K562 (cell line): ENCODE measurements at regions not wholly inside any gene's neighbourhood (a gene's known extent, or its start where the extent isn't known, plus 50 kb on each side); places are given as distances from the start of the nearest gene placed in this dataset.

ENCODE experiments used
- ATAC-seq: fragments of 200-7000 bp; cut with Tn5 transposase; 3 replicates; pipeline ENCODE4 v1.9.1; 2020; ENCODE audit warnings: moderate library complexity
- BruUV-seq: library from RNA; stranded (reverse); fragments of 400-500 nt; replicated peaks from 2 replicates; lab custom pipeline; 2021; lab: Mats Ljungman, UMichigan
- CTCF ChIA-PET: fragments of 300-600 bp; formaldehyde crosslinking; extraction: SDS; loops from one replicate; lab custom pipeline; 2021; ENCODE audit warnings: low intra/inter-chr PET ratio; lab: Yijun Ruan, JAX
- POLR2A ChIA-PET: fragments of 300-600, 350-650 bp; sonication (Branson Sonifier 250); formaldehyde crosslinking; extraction: SDS; loops from one replicate; lab custom pipeline; 2021; ENCODE audit warnings: antibody characterized with exemption, inconsistent platforms; lab: Yijun Ruan, JAX
- DNase-seq, 4 experiments: peaks; one replicate each; pipeline versions ENCODE4 v3.0.0 to v3.0.0-alpha.2; 2011 to 2018; ENCODE audit warnings: low spot score in 3 of 4, mixed read lengths in 3 of 4; ENCODE audit errors: extremely low read depth in 1 of 4
- FAIRE-seq: peaks from 2 replicates; lab custom pipeline; 2011; peaks lifted over from hg19 to GRCh38; lab: Jason Lieb, UNC
- H2AFZ ChIP-seq: 2 replicates; pipeline ENCODE4 v1.6.0; 2011; ENCODE audit warnings: low read depth, low read length, control low read depth, inconsistent platforms
- H3K27ac ChIP-seq: fragments of 200-600 bp; 3 replicates; pipeline ENCODE4 v1.8.0; 2011; ENCODE audit warnings: low read depth, mild to moderate bottlenecking, control low read depth, inconsistent platforms, low read length, moderate library complexity, mixed read lengths; ENCODE audit errors: extremely low read depth
- H3K27me3 ChIP-seq, 2 experiments: fragments of 300-600 bp in 1 of 2; 2 replicates in 1 of 2; 3 replicates in 1 of 2; pipeline versions ENCODE4 v1.6.0 to v1.8.0; 2011; ENCODE audit warnings: inconsistent platforms in 2 of 2, low read length in 2 of 2, mild to moderate bottlenecking in 1 of 2, mixed read lengths in 1 of 2, moderate library complexity in 1 of 2; ENCODE audit not compliant: control insufficient read depth in 2 of 2, insufficient read depth in 2 of 2
- H3K36me3 ChIP-seq: fragments of 300-600 bp; 3 replicates; pipeline ENCODE4 v1.8.0; 2011; ENCODE audit warnings: mild to moderate bottlenecking, low read length, inconsistent platforms; ENCODE audit not compliant: control insufficient read depth, insufficient read depth
- H3K4me1 ChIP-seq, 2 experiments: fragments of 200-600 bp in 1 of 2; replicated peaks in 1 of 2; 2 replicates in 1 of 2; 3 replicates in 1 of 2; pipeline versions ENCODE4 v1.5.1 to v1.8.0; 2011; ENCODE audit warnings: inconsistent platforms in 2 of 2, low read length in 2 of 2, mild to moderate bottlenecking in 1 of 2, mixed read lengths in 1 of 2, moderate library complexity in 1 of 2; ENCODE audit not compliant: control insufficient read depth in 2 of 2, insufficient read depth in 2 of 2
- H3K4me2 ChIP-seq: 2 replicates; pipeline ENCODE4 v1.6.1; 2011; ENCODE audit warnings: low read length, control low read depth, inconsistent platforms, mixed read lengths; ENCODE audit not compliant: insufficient read depth
- H3K4me3 ChIP-seq: fragments of 200-600 bp; sonication (generic), shearing (Covaris generic); 2 replicates; pipeline ENCODE4 v1.5.1; 2016; ENCODE audit warnings: control low read depth, inconsistent platforms
- H3K79me2 ChIP-seq: fragments of 200-600 bp; 3 replicates; pipeline ENCODE4 v1.8.0; 2011; ENCODE audit warnings: low read length, inconsistent platforms; ENCODE audit not compliant: control insufficient read depth, insufficient read depth
- H3K9ac ChIP-seq, 2 experiments: 2 replicates each; pipeline versions ENCODE4 v1.6.0 to v1.6.1; 2011; ENCODE audit warnings: low read depth in 2 of 2, low read length in 2 of 2, control low read depth in 1 of 2, inconsistent platforms in 1 of 2, mild to moderate bottlenecking in 1 of 2, mixed read lengths in 1 of 2; ENCODE audit not compliant: insufficient read depth in 1 of 2
- H3K9me1 ChIP-seq: one replicate; pipeline ENCODE4 v1.6.0; 2011; ENCODE audit warnings: inconsistent platforms, mild to moderate bottlenecking, low read length, moderate library complexity; ENCODE audit not compliant: control insufficient read depth, insufficient read depth
- H3K9me3 ChIP-seq: replicated peaks from 2 replicates; pipeline ENCODE4 v1.5.1; 2011; ENCODE audit warnings: low read depth, low read length, inconsistent platforms; ENCODE audit not compliant: control insufficient read depth, insufficient read depth
- H4K20me1 ChIP-seq: replicated peaks from 2 replicates; pipeline ENCODE4 v1.6.1; 2011; ENCODE audit warnings: low read length, inconsistent platforms, mixed read lengths; ENCODE audit not compliant: control insufficient read depth, insufficient read depth
- CREB3L1 ChIP-seq: fragments of 450-650 bp; IDR thresholded peaks from 2 replicates; pipeline ENCODE4 v1.6.1; 2014; ENCODE audit warnings: low read depth, mild to moderate bottlenecking, moderate library complexity, borderline replicate concordance
- DEAF1 ChIP-seq: fragments of 450-650 bp; formaldehyde crosslinking; IDR thresholded peaks from 2 replicates; pipeline ENCODE4 v1.4.0; 2020; ENCODE audit warnings: mild to moderate bottlenecking, moderate library complexity
- FOXM1 ChIP-seq, 2 experiments: fragments of 450-650 bp in 1 of 2; sonication (generic) in 1 of 2; formaldehyde crosslinking in 1 of 2; IDR thresholded peaks; 2 replicates each; pipeline versions ENCODE4 v1.6.1 to v1.9.0; 2017 to 2022; ENCODE audit warnings: low read depth in 2 of 2, mild to moderate bottlenecking in 2 of 2, missing genetic modification reagents in 1 of 2, moderate library complexity in 1 of 2
- HMBOX1 ChIP-seq: sonication (generic); IDR thresholded peaks from 2 replicates; pipeline ENCODE4 v1.6.1; 2016
- L3MBTL2 ChIP-seq: fragments of 450-650 bp; IDR thresholded peaks from 2 replicates; pipeline ENCODE4 v1.6.1; 2016; ENCODE audit warnings: mild to moderate bottlenecking, moderate library complexity
- TBL1XR1 ChIP-seq, 2 experiments: IDR thresholded peaks; 2 replicates each; pipeline ENCODE4 v1.6.1; 2012; ENCODE audit warnings: improper control_type of control experiment in 2 of 2, low read length in 2 of 2, mild to moderate bottlenecking in 1 of 2
- TSC22D4 ChIP-seq: fragments of 450-650 bp; IDR thresholded peaks from 2 replicates; pipeline ENCODE4 v1.6.1; 2016; ENCODE audit warnings: missing genetic modification characterization, missing biosample characterization, control low read depth
- ZNF780A ChIP-seq: fragments of 250-450 bp; sonication (Bioruptor Pico); IDR thresholded peaks from 2 replicates; pipeline ENCODE4 v1.5.0; 2021; ENCODE audit warnings: mild to moderate bottlenecking
- WGBS: fragments of 100-300 bp; shearing (Covaris generic); methylation state at CpG from one replicate; pipeline ENCODE4 v1.1.6; 2016; ENCODE audit warnings: low coverage, mixed read lengths; ENCODE audit not compliant: insufficient coverage; ENCODE audit errors: missing lambda C conversion rate; 5-methylcytosine and 5-hydroxymethylcytosine counted together
- in situ Hi-C: fragments of 300-500 bp; cut with MboI; formaldehyde crosslinking; loops from 4 replicates; pipeline ENCODE4 v1.15.0; 2018; ENCODE audit warnings: inconsistent platforms, mixed read lengths
- intact Hi-C: fragments of 100-400 bp; cut with micrococcal nuclease; formaldehyde crosslinking; loops from 2 replicates; pipeline ENCODE4 v1.14.2; 2022
- TF ChIP-seq, protein P1 (sequence below): sonication (generic); formaldehyde crosslinking; IDR thresholded peaks from 2 replicates; pipeline ENCODE4 v1.8.0; 2022; ENCODE audit warnings: missing genetic modification reagents, mild to moderate bottlenecking, moderate library complexity, borderline replicate concordance

GRCh38 chr2:47650001-47650535, 79.3 kb upstream of the KCNK12 start:
- DNase-seq (no peak), FAIRE-seq (no peak), ATAC-seq (no peak)
- Histone ChIP-seq H3K9ac (no peak overlapping the region), H4K20me1 (peaks cover 5% of the 10 kb centered on the region; the same call in 1 of the 2 replicates), H3K9me3 (no peaks in the 10 kb centered on the region), H3K4me1 (peaks cover 0 to 9% of the 10 kb centered on the region in 2 experiments; a peak in 3 of 5 replicates), H3K4me3 (no peak overlapping the region), H2AFZ (no peak overlapping the region), H3K9me1 (peaks cover 3% of the 10 kb centered on the region), H3K4me2 (no peak overlapping the region), H3K27ac (no peak overlapping the region), H3K79me2 (no peaks in the 10 kb centered on the region), H3K36me3 (no peaks in the 10 kb centered on the region), H3K27me3 (peaks cover 22 to 72% of the 10 kb centered on the region in 2 experiments)
- TF ChIP-seq TBL1XR1 (IDR thresholded peaks at IDR 0.05; ENCODE audit: low read length in 2 of 2), result no peak
- TF ChIP-seq CREB3L1, result no peak
- TF ChIP-seq FOXM1 (IDR thresholded peaks at IDR 0.05; ENCODE audit: low read depth), result no peak
- TF ChIP-seq FOXM1 (CRISPR knock-in tag; IDR thresholded peaks at IDR 0.05; ENCODE audit: low read depth), result no peak
- TF ChIP-seq, protein P1, sequence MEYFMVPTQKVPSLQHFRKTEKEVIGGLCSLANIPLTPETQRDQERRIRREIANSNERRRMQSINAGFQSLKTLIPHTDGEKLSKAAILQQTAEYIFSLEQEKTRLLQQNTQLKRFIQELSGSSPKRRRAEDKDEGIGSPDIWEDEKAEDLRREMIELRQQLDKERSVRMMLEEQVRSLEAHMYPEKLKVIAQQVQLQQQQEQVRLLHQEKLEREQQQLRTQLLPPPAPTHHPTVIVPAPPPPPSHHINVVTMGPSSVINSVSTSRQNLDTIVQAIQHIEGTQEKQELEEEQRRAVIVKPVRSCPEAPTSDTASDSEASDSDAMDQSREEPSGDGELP (CRISPR knock-in tag), result no peak
- no peak for TF ChIP-seq ZNF780A
- TF ChIP-seq TSC22D4 (tag), result no peak
- TF ChIP-seq DEAF1 (CRISPR knock-in tag), result no peak
- TF ChIP-seq HMBOX1, result no peak
- no peak for TF ChIP-seq L3MBTL2
- ChIA-PET CTCF (no interaction called here), POLR2A (interaction anchor here (0.6 to 1.8 kb wide), 2 partner anchors 13 to 18 kb away, joined by 3 to 5 read pairs; no protein-coding TSS in a partner anchor)
- WGBS, result 4% methylated on average over 8 of the region's 9 CpGs
- intact Hi-C loops, result no loop called here
- BruUV-seq, result no TSS peak
- in situ Hi-C loops, result no loop called here
